ENCODE measurements at regions not wholly inside any gene's neighbourhood (a gene's known extent, or its start where the extent isn't known, plus 50 kb on each side); places are given as distances from the start of the nearest gene placed in this dataset.
"Not testable (repeated sequence)": the region's sequence is repeated elsewhere in the genome, so short reads cannot be mapped to it uniquely, and the experiment has no call there.

DNA sequence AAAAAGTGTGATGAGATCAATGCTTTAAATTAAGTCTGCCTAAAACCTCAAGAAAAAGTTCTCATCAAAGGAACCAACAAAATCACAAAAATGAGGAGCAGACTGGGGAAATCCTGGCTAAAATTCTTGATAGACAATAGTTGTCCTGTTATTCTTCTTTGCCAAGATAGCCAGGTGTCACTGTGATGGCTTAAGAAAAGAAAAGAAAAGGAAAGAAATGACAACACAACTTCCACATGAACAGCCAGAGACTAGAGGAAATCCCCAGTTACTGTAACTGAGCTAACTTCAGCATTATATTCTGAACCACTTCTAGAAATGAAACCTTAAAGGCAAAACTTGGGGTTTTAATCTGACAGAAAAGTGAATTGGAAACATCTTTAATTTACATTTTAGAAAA, 129.6 kb downstream of the CD24 start:
- no peaks in the 10 kb centered on the region for H3K9me3 Mint-ChIP-seq
- ATAC-seq (replicated peaks), result no peak
- no peaks in the 10 kb centered on the region for H3K4me1 Mint-ChIP-seq
- no peaks in the 10 kb centered on the region for H3K36me3 Mint-ChIP-seq (ENCODE audit: low read depth)
- H3K27ac Mint-ChIP-seq, result no peak overlapping the region
- H3K4me3 Mint-ChIP-seq, result no peak overlapping the region
- peaks cover 25% of the 10 kb centered on the region for H3K27me3 Mint-ChIP-seq

DNA sequence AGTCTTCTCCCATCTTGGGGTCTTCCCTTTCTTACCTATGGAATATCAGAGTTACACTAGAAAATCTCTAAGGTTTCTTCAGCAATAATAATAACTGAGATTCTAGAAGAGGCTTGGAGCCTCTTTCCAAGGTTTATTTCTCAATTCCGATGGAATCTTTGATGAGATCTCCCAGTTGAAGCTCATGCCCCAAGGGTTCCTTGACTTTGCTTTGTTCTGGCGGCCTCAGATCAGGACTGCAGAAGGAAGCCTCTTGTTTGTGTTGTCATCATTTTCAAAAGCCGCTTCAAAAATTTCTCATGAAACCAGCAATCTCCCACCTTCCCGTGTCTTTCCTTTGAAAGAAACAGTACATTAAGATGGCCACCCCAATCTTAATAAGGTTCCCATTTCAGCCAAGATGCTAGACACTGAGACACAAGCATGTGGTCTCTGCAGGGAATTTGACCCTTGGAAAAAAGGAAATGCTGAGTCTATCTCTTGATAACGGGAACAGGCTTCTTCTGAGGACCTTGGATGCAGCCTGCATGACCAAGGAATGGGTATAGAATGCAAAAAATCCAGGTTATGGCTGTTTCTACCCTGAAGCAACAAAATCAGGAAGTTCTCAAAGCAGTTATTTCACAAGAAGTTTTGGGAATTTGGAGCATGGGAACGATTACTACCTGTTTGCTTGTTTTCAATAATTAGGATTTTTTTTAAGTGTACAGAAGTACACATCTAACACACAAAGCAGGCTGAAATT, 141.6 kb downstream of the CD24 start:
- H3K9me3 Mint-ChIP-seq, result no peaks in the 10 kb centered on the region
- no peak overlapping the region for H3K4me3 Mint-ChIP-seq
- no peaks in the 10 kb centered on the region for H3K36me3 Mint-ChIP-seq (ENCODE audit: low read depth)
- peaks cover 19% of the 10 kb centered on the region for H3K27me3 Mint-ChIP-seq
- no peak for ATAC-seq (replicated peaks)
- no peak overlapping the region for H3K27ac Mint-ChIP-seq
- no peaks in the 10 kb centered on the region for H3K4me1 Mint-ChIP-seq

DNA sequence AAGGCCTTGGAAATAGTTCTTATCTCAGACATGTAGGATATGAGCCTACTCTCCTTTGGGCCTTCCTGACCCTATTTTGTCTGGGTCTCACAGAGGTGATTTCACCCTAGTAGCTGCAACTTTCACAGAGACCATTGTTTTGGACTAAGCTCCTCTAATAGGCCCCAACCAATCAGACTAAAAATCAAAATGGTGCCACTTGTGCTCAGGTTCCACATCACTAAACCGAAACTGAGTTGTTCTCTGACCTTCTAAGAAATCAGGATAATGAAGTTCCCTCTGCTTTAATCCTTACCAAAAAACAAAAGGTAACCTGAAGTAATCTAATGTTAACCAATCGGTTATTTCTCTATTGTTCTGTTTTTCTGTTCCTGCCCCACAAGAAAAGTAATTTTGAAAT, 143.6 kb downstream of the CD24 start:
- Mint-ChIP-seq H3K36me3 (ENCODE audit: low read depth) (no peaks in the 10 kb centered on the region), H3K4me1 (no peaks in the 10 kb centered on the region), H3K4me3 (no peak overlapping the region), H3K9me3 (no peaks in the 10 kb centered on the region), H3K27me3 (peaks cover 10% of the 10 kb centered on the region), H3K27ac (no peak overlapping the region)
- ATAC-seq (replicated peaks), result no peak

- Mint-ChIP-seq H3K27ac (no peak overlapping the region), H3K36me3 (ENCODE audit: low read depth) (no peaks in the 10 kb centered on the region), H3K4me1 (no peaks in the 10 kb centered on the region), H3K4me3 (no peak overlapping the region), H3K9me3 (no peaks in the 10 kb centered on the region), H3K27me3 (peaks cover 6% of the 10 kb centered on the region)
- ATAC-seq (replicated peaks), result no peak
Measured at GRCh38 chr6:106829451-106829850, 145.1 kb downstream of the CD24 start.

- Mint-ChIP-seq H3K4me1 (no peaks in the 10 kb centered on the region), H3K9me3 (no peaks in the 10 kb centered on the region), H3K27me3 (no peaks in the 10 kb centered on the region), H3K36me3 (ENCODE audit: low read depth) (no peaks in the 10 kb centered on the region), H3K27ac (no peak overlapping the region), H3K4me3 (no peak overlapping the region)
- ATAC-seq (replicated peaks), result no peak
Measured at GRCh38 chr6:106827081-106827480, 147.4 kb downstream of the CD24 start.

GRCh38 chr6:106825156-106825555, 149.4 kb downstream of the CD24 start:
- H3K36me3 Mint-ChIP-seq (ENCODE audit: low read depth), result no peaks in the 10 kb centered on the region
- H3K9me3 Mint-ChIP-seq, result no peaks in the 10 kb centered on the region
- H3K4me3 Mint-ChIP-seq, result no peak overlapping the region
- no peaks in the 10 kb centered on the region for H3K4me1 Mint-ChIP-seq
- ATAC-seq (replicated peaks), result no peak
- peaks cover 8% of the 10 kb centered on the region for H3K27me3 Mint-ChIP-seq
- H3K27ac Mint-ChIP-seq, result no peak overlapping the region

- H3K27me3 Mint-ChIP-seq, result peaks cover 11% of the 10 kb centered on the region
- H3K27ac Mint-ChIP-seq, result no peak overlapping the region
- no peaks in the 10 kb centered on the region for H3K9me3 Mint-ChIP-seq
- no peaks in the 10 kb centered on the region for H3K4me1 Mint-ChIP-seq
- H3K4me3 Mint-ChIP-seq, result no peak overlapping the region
- H3K36me3 Mint-ChIP-seq (ENCODE audit: low read depth), result no peaks in the 10 kb centered on the region
- no peak for ATAC-seq (replicated peaks)
Measured at GRCh38 chr6:106823732-106824351, 150.7 kb downstream of the CD24 start.

DNA sequence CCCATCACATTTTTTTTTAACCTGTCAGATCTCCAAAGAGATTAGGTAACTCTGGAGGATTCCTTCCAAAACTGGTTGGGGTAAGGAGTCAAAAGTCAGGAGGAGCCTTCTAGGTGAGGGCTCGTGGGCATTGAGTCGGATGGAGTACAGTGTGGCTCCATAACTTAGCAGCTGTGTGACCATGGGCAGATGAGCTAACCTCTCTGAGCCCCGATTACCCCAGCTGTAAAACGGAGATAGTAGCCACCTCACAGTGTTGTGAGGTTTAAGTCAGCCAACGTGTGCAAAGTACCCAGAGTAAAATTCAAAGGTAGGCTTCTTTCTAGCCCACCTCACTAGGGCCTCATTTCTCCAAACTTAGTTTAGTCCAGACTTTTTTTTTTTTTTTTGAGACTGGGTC, 151.5 kb downstream of the CD24 start:
- no peaks in the 10 kb centered on the region for H3K36me3 Mint-ChIP-seq (ENCODE audit: low read depth)
- peaks cover 11% of the 10 kb centered on the region for H3K27me3 Mint-ChIP-seq
- H3K9me3 Mint-ChIP-seq, result no peaks in the 10 kb centered on the region
- H3K4me1 Mint-ChIP-seq, result no peaks in the 10 kb centered on the region
- H3K27ac Mint-ChIP-seq, result no peak overlapping the region
- no peak overlapping the region for H3K4me3 Mint-ChIP-seq
- no peak for ATAC-seq (replicated peaks)

- no peak for ATAC-seq (replicated peaks)
- no peaks in the 10 kb centered on the region for H3K9me3 Mint-ChIP-seq
- H3K4me1 Mint-ChIP-seq, result no peaks in the 10 kb centered on the region
- no peak overlapping the region for H3K27ac Mint-ChIP-seq
- no peak overlapping the region for H3K4me3 Mint-ChIP-seq
- H3K27me3 Mint-ChIP-seq, result peaks cover 11% of the 10 kb centered on the region
- H3K36me3 Mint-ChIP-seq (ENCODE audit: low read depth), result no peaks in the 10 kb centered on the region
Measured at GRCh38 chr6:106820412-106820852, 154.1 kb downstream of the CD24 start.

DNA sequence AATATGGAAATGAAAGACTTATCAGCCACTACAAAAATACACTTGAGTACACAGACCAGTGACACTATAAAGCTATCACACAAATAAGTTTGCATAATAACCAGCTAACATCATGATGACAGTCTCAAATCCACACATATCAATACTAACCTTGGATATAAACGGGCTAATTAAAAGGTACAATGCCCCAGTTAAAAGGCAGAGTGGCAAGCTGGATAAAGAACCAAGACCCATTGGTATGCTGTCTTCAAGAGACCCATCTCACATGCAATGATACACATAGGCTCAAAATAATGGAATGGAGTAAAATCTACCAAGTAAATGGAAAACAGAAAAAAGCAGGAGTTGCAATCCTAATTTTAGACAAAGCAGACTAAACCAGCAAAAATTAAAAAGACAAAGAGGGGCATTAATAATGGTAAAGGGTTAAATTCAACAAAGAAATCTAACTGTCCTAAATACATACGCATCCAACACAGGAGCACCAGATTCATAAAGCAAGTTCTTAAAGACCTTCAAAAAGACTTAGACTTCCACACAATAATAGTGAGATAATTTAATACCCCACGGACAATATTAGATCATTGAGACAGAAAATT, 163.3 kb downstream of the CD24 start:
- Mint-ChIP-seq H3K36me3 (ENCODE audit: low read depth) (no peaks in the 10 kb centered on the region), H3K27me3 (peaks cover 7% of the 10 kb centered on the region), H3K4me1 (no peaks in the 10 kb centered on the region), H3K4me3 (no peak overlapping the region), H3K27ac (no peak overlapping the region), H3K9me3 (peaks cover 34% of the 10 kb centered on the region)
- ATAC-seq (replicated peaks), result no peak

DNA sequence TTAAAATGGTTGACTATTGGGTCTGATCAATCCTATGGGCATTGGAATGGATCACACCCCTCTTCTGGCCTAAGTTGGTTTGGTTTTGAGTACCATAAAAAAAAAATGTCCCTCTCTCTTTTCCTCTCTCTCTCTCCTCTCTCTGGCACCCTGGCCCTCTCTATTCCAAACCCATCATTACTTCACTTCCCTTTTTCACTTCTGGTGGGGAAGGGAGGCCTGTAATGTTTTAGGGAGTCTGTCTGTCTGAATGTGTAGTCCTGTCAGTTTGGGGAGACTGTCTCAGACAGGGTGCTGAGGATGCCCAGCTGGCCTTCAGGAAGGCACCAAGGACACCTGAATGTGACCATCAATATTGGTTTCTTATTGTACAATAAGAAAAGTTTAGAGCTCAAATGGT, 165.8 kb downstream of the CD24 start:
- Mint-ChIP-seq H3K4me1 (no peaks in the 10 kb centered on the region), H3K27ac (no peak overlapping the region), H3K9me3 (peaks cover 34% of the 10 kb centered on the region), H3K4me3 (no peak overlapping the region), H3K36me3 (ENCODE audit: low read depth) (no peaks in the 10 kb centered on the region), H3K27me3 (peaks cover 7% of the 10 kb centered on the region)
- ATAC-seq (replicated peaks), result no peak

- H3K9me3 Mint-ChIP-seq, result peaks cover 30% of the 10 kb centered on the region
- no peaks in the 10 kb centered on the region for H3K4me1 Mint-ChIP-seq
Measured at GRCh38 chr6:106807947-106808611, 166.4 kb downstream of the CD24 start.

GRCh38 chr6:106806253-106806652, 168.3 kb downstream of the CD24 start:
- not testable (repeated sequence) for H3K36me3 Mint-ChIP-seq (ENCODE audit: low read depth); H3K27ac Mint-ChIP-seq; H3K27me3 Mint-ChIP-seq; H3K4me3 Mint-ChIP-seq; ATAC-seq (replicated peaks); H3K4me1 Mint-ChIP-seq
- peaks cover 17% of the 10 kb centered on the region for H3K9me3 Mint-ChIP-seq

More at GRCh38 chr6:106807947-106808611, 166.4 kb downstream of the CD24 start:
- Mint-ChIP-seq H3K27ac (no peak overlapping the region), H3K36me3 (ENCODE audit: low read depth) (no peaks in the 10 kb centered on the region), H3K27me3 (peaks cover under 1% of the 10 kb centered on the region), H3K4me3 (no peak overlapping the region)
- ATAC-seq (replicated peaks), result no peak

GRCh38 chr6:106805771-106806170, 168.8 kb downstream of the CD24 start:
- H3K9me3 Mint-ChIP-seq, result peaks cover 13% of the 10 kb centered on the region
- H3K4me1 Mint-ChIP-seq, result no peaks in the 10 kb centered on the region
- peaks cover 5% of the 10 kb centered on the region for H3K27me3 Mint-ChIP-seq
- no peak for ATAC-seq (replicated peaks)
- no peaks in the 10 kb centered on the region for H3K36me3 Mint-ChIP-seq (ENCODE audit: low read depth)
- no peak overlapping the region for H3K4me3 Mint-ChIP-seq
- no peak overlapping the region for H3K27ac Mint-ChIP-seq

Measured in activated T-helper 17 cell treated with anti-CD3 and anti-CD28 coated beads, Interleukin-2, amount 50 U/mL, for 72 hours (primary cell).